Right lobe of liver (tissue), 4 donors: ENCODE measurements at regions not wholly inside any gene's neighbourhood (a gene's known extent, or its start where the extent isn't known, plus 50 kb on each side); places are given as distances from the start of the nearest gene placed in this dataset.

Experiments
- POLR2A ChIP-seq: fragments of 450-650 bp; IDR thresholded peaks from one replicate; pipeline ENCODE4 v1.6.1; 2017; ENCODE audit warnings: antibody characterized with exemption, mild to moderate bottlenecking
- TF ChIP-seq, protein P1 (sequence below), 4 donors: fragments of 200-600 bp in 3 of 4; fragments of 450-650 bp in 1 of 4; IDR thresholded peaks; one replicate each; pipeline versions ENCODE4 v1.5.1 to v1.8.0; 2016 to 2022; ENCODE audit warnings: antibody characterized with exemption in 4 of 4, mild to moderate bottlenecking in 2 of 4
- donor health status: DM: no; HTN: no; CAD: no.
- donor health status: DM: no; HTN: no; CAD: no.
- donor health status: DM: no; HTN: yes; CAD: no.

DNA sequence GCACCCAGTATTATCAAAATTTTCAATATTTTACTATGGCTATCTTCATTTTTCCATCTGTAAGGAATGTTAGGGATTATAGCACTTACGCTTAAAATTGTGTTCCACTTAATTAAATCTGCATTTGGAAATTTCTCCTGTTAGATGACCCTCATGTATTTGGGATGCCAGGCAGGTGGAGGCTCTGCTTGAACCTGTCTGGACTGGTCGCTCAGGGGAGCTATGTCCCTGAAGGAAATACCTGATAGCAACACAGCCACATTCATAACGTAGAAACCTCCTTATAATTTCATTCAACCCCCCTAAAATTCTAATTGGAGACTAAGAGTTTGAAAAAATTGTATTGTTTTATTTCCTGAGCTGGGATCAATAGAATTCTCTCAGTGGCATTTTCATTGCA is 636.0 kb upstream of the MMS22L start:
- TF ChIP-seq POLR2A: no peak
- TF ChIP-seq, protein P1, sequence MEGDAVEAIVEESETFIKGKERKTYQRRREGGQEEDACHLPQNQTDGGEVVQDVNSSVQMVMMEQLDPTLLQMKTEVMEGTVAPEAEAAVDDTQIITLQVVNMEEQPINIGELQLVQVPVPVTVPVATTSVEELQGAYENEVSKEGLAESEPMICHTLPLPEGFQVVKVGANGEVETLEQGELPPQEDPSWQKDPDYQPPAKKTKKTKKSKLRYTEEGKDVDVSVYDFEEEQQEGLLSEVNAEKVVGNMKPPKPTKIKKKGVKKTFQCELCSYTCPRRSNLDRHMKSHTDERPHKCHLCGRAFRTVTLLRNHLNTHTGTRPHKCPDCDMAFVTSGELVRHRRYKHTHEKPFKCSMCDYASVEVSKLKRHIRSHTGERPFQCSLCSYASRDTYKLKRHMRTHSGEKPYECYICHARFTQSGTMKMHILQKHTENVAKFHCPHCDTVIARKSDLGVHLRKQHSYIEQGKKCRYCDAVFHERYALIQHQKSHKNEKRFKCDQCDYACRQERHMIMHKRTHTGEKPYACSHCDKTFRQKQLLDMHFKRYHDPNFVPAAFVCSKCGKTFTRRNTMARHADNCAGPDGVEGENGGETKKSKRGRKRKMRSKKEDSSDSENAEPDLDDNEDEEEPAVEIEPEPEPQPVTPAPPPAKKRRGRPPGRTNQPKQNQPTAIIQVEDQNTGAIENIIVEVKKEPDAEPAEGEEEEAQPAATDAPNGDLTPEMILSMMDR (IDR thresholded peaks at IDR 0.05): no peak
